ENCODE measurements at regions not wholly inside any gene's neighbourhood (a gene's known extent, or its start where the extent isn't known, plus 50 kb on each side); places are given as distances from the start of the nearest gene placed in this dataset.

- Histone ChIP-seq H3K27ac (ENCODE audit: low read depth in 2 of 2, low read length in 2 of 2) (no peak overlapping the region), H3K4me1 (ENCODE audit: control insufficient read depth in 2 of 3, insufficient read depth in 2 of 3, low read depth in 1 of 3, low read length in 3 of 3) (no peaks in the 10 kb centered on the region), H3K27me3 (ENCODE audit: control insufficient read depth, insufficient read depth, low read length) (no peaks in the 10 kb centered on the region), H3K9me3 (ENCODE audit: control insufficient read depth in 2 of 3, insufficient read depth in 1 of 3, low read length in 3 of 3) (no peaks in the 10 kb centered on the region), H3K36me3 (ENCODE audit: control insufficient read depth in 2 of 3, insufficient read depth in 3 of 3, low read length in 3 of 3) (no peaks in the 10 kb centered on the region), H3K4me3 (ENCODE audit: low read length in 3 of 3) (no peak overlapping the region), H3K9ac (ENCODE audit: low read length in 3 of 3) (no peak overlapping the region)
- intact Hi-C loops (cut with DNase I), result no loop called here
- FAIRE-seq, result no peak
- TF ChIP-seq, protein P1, sequence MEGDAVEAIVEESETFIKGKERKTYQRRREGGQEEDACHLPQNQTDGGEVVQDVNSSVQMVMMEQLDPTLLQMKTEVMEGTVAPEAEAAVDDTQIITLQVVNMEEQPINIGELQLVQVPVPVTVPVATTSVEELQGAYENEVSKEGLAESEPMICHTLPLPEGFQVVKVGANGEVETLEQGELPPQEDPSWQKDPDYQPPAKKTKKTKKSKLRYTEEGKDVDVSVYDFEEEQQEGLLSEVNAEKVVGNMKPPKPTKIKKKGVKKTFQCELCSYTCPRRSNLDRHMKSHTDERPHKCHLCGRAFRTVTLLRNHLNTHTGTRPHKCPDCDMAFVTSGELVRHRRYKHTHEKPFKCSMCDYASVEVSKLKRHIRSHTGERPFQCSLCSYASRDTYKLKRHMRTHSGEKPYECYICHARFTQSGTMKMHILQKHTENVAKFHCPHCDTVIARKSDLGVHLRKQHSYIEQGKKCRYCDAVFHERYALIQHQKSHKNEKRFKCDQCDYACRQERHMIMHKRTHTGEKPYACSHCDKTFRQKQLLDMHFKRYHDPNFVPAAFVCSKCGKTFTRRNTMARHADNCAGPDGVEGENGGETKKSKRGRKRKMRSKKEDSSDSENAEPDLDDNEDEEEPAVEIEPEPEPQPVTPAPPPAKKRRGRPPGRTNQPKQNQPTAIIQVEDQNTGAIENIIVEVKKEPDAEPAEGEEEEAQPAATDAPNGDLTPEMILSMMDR (IDR thresholded peaks at IDR 0.05; ENCODE audit: borderline replicate concordance, extremely low read depth, insufficient read depth), result no peak
- no peak for DNase-seq
These were observed 256.7 kb upstream of the SNX7 start for GRCh38 chr1:98404866-98405265.

- Histone ChIP-seq H3K4me3 (ENCODE audit: low read length in 3 of 3) (no peak overlapping the region), H3K27ac (ENCODE audit: low read depth in 2 of 2, low read length in 2 of 2) (no peak overlapping the region), H3K36me3 (ENCODE audit: control insufficient read depth in 2 of 3, insufficient read depth in 3 of 3, low read length in 3 of 3) (no peaks in the 10 kb centered on the region), H3K9me3 (ENCODE audit: control insufficient read depth in 2 of 3, insufficient read depth in 1 of 3, low read length in 3 of 3) (no peaks in the 10 kb centered on the region), H3K9ac (ENCODE audit: low read length in 3 of 3) (no peak overlapping the region), H3K27me3 (ENCODE audit: control insufficient read depth, insufficient read depth, low read length) (no peaks in the 10 kb centered on the region), H3K4me1 (ENCODE audit: control insufficient read depth in 2 of 3, insufficient read depth in 2 of 3, low read depth in 1 of 3, low read length in 3 of 3) (no peaks in the 10 kb centered on the region)
- TF ChIP-seq, protein P1 (IDR thresholded peaks at IDR 0.05; ENCODE audit: borderline replicate concordance, extremely low read depth, insufficient read depth), result no peak
- FAIRE-seq, result no peak
- intact Hi-C loops (cut with DNase I), result no loop called here
- no peak for DNase-seq
These were observed 257.5 kb upstream of the SNX7 start for GRCh38 chr1:98403963-98404480.

- H3K9me3 ChIP-seq (ENCODE audit: control insufficient read depth in 2 of 3, insufficient read depth in 1 of 3, low read length in 3 of 3), result no peaks in the 10 kb centered on the region
- intact Hi-C loops (cut with DNase I), result no loop called here
- TF ChIP-seq, protein P1 (IDR thresholded peaks at IDR 0.05; ENCODE audit: borderline replicate concordance, extremely low read depth, insufficient read depth), result no peak
- H3K36me3 ChIP-seq (ENCODE audit: control insufficient read depth in 2 of 3, insufficient read depth in 3 of 3, low read length in 3 of 3), result no peaks in the 10 kb centered on the region
- FAIRE-seq, result no peak
- H3K4me1 ChIP-seq (ENCODE audit: control insufficient read depth in 2 of 3, insufficient read depth in 2 of 3, low read depth in 1 of 3, low read length in 3 of 3), result no peaks in the 10 kb centered on the region
- H3K27me3 ChIP-seq (ENCODE audit: control insufficient read depth, insufficient read depth, low read length), result no peaks in the 10 kb centered on the region
- H3K27ac ChIP-seq (ENCODE audit: low read depth in 2 of 2, low read length in 2 of 2), result no peak overlapping the region
- DNase-seq, result no peak
- H3K4me3 ChIP-seq (ENCODE audit: low read length in 3 of 3), result no peak overlapping the region
- H3K9ac ChIP-seq (ENCODE audit: low read length in 3 of 3), result no peak overlapping the region
These were observed 258.7 kb upstream of the SNX7 start for GRCh38 chr1:98402860-98403259.

DNA sequence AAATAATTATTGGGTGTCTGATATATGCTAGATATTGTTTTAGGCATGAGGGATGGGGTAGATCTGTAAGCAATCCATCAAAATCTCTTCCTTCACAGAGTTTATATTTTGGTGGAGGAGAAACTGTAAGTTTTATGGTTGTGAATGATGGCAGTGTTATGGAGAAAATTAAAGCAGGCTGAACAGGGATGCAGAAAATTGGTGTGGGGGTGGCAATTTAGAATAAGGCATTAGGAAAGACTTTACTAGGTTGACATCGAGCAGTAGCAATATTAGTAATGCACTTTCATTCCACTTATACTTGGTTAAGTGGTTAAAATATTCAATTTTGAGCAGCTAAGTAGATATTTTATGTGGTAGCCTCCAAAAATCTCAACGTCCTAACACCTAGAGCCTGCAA lies 261.1 kb upstream of the SNX7 start:
- Histone ChIP-seq H3K36me3 (ENCODE audit: control insufficient read depth in 2 of 3, insufficient read depth in 3 of 3, low read length in 3 of 3) (no peaks in the 10 kb centered on the region), H3K4me1 (ENCODE audit: control insufficient read depth in 2 of 3, insufficient read depth in 2 of 3, low read depth in 1 of 3, low read length in 3 of 3) (no peaks in the 10 kb centered on the region), H3K9ac (ENCODE audit: low read length in 3 of 3) (no peak overlapping the region), H3K9me3 (ENCODE audit: control insufficient read depth in 2 of 3, insufficient read depth in 1 of 3, low read length in 3 of 3) (no peaks in the 10 kb centered on the region), H3K27me3 (ENCODE audit: control insufficient read depth, insufficient read depth, low read length) (no peaks in the 10 kb centered on the region), H3K4me3 (ENCODE audit: low read length in 3 of 3) (no peak overlapping the region), H3K27ac (ENCODE audit: low read depth in 2 of 2, low read length in 2 of 2) (no peak overlapping the region)
- no peak for FAIRE-seq
- TF ChIP-seq, protein P1 (IDR thresholded peaks at IDR 0.05; ENCODE audit: borderline replicate concordance, extremely low read depth, insufficient read depth), result no peak
- intact Hi-C loops (cut with DNase I), result no loop called here
- no peak for DNase-seq

Measured in kidney (tissue), 13 donors.